CD4-positive, CD25-positive, alpha-beta regulatory T cell (primary cell): ENCODE measurements at regions not wholly inside any gene's neighbourhood (a gene's known extent, or its start where the extent isn't known, plus 50 kb on each side); places are given as distances from the start of the nearest gene placed in this dataset.

Experiments used
- ATAC-seq, 2 donors: fragments of 150-1000 bp; cut with Tn5 transposase; one replicate each; pipeline ENCODE4 v1.10.0; 2021; ENCODE audit warnings: low read depth in 2 of 2, moderate number of reproducible peaks in 2 of 2, moderate library complexity in 1 of 2
- DNase-seq, 3 donors: peaks; one replicate each; pipeline versions ENCODE4 v3.0.0 to v3.0.0-alpha.2; 2012 to 2022; ENCODE audit warnings: mixed read lengths in 1 of 3
- H3K27ac ChIP-seq: one replicate; pipeline ENCODE4 v1.7.0; 2013; ENCODE audit warnings: mild to moderate bottlenecking, low read length; ENCODE audit not compliant: insufficient read depth, poor library complexity, severe bottlenecking
- H3K27me3 ChIP-seq: one replicate; pipeline ENCODE4 v1.7.0; 2013; ENCODE audit warnings: low read length; ENCODE audit not compliant: control insufficient read depth, insufficient read depth
- H3K36me3 ChIP-seq: one replicate; pipeline ENCODE4 v1.7.0; 2013; ENCODE audit warnings: mild to moderate bottlenecking, low read length, moderate library complexity; ENCODE audit not compliant: control insufficient read depth, insufficient read depth
- H3K4me1 ChIP-seq: 2 replicates; pipeline ENCODE4 v1.7.0; 2013; ENCODE audit warnings: mild to moderate bottlenecking, low read length; ENCODE audit not compliant: insufficient read depth, control insufficient read depth, poor library complexity, severe bottlenecking
- H3K4me3 ChIP-seq: one replicate; pipeline ENCODE4 v1.7.0; 2013; ENCODE audit warnings: low read depth, mild to moderate bottlenecking, low read length, moderate library complexity
- H3K9me3 ChIP-seq, 2 experiments: 1 replicate in 1 of 2; 2 replicates in 1 of 2; pipeline ENCODE4 v1.7.0; 2013; ENCODE audit warnings: low read length in 2 of 2, mild to moderate bottlenecking in 1 of 2, moderate library complexity in 1 of 2; ENCODE audit not compliant: control insufficient read depth in 2 of 2
- H3K27ac Mint-ChIP-seq, 3 donors: one replicate each; pipeline ENCODE4 v1.8.0; 2020 to 2022; ENCODE audit warnings: mild to moderate bottlenecking in 3 of 3, mixed read lengths in 3 of 3, moderate library complexity in 2 of 3
- H3K27me3 Mint-ChIP-seq: one replicate; pipeline ENCODE4 v1.8.0; 2022; ENCODE audit warnings: mild to moderate bottlenecking, mixed read lengths
- H3K36me3 Mint-ChIP-seq: one replicate; pipeline ENCODE4 v1.8.0; 2020; ENCODE audit warnings: mixed read lengths
- H3K4me1 Mint-ChIP-seq, 4 donors: one replicate each; pipeline ENCODE4 v1.8.0; 2020 to 2022; ENCODE audit warnings: mixed read lengths in 4 of 4, mild to moderate bottlenecking in 1 of 4
- H3K4me3 Mint-ChIP-seq, 4 donors: one replicate each; pipeline ENCODE4 v1.8.0; 2020 to 2022; ENCODE audit warnings: mild to moderate bottlenecking in 4 of 4, mixed read lengths in 4 of 4, moderate library complexity in 3 of 4
- H3K9me3 Mint-ChIP-seq, 7 donors: one replicate each; pipeline ENCODE4 v1.8.0; 2020 to 2022; ENCODE audit warnings: mixed read lengths in 7 of 7, mild to moderate bottlenecking in 3 of 7, moderate library complexity in 2 of 7

- no peak overlapping the region for H3K27ac ChIP-seq
- Mint-ChIP-seq H3K27me3 (no peaks in the 10 kb centered on the region), H3K4me3 (no peak overlapping the region), H3K4me1 (no peaks in the 10 kb centered on the region), H3K27ac (no peak overlapping the region), H3K9me3 (peaks cover 0 to 4% (median 0%) of the 10 kb centered on the region in 7 donors), H3K36me3 (no peaks in the 10 kb centered on the region)
- DNase-seq: no peak
- no peaks in the 10 kb centered on the region for H3K36me3 ChIP-seq
- no peaks in the 10 kb centered on the region for H3K27me3 ChIP-seq
- ATAC-seq: no peak
- H3K9me3 ChIP-seq: no peaks in the 10 kb centered on the region
- H3K4me1 ChIP-seq: no peaks in the 10 kb centered on the region
- no peak overlapping the region for H3K4me3 ChIP-seq
These were observed 55.5 kb upstream of the MEF2C start for GRCh38 chr5:88938488-88938887.

- no peaks in the 10 kb centered on the region for H3K36me3 ChIP-seq
These were observed 54.4 kb upstream of the MEF2C start for GRCh38 chr5:88937406-88937805.

GRCh38 chr5:88934439-88934838, 51.5 kb upstream of the MEF2C start:
- H3K36me3 Mint-ChIP-seq: no peaks in the 10 kb centered on the region
- Histone ChIP-seq H3K27me3 (no peaks in the 10 kb centered on the region), H3K36me3 (no peaks in the 10 kb centered on the region), H3K4me1 (no peaks in the 10 kb centered on the region), H3K9me3 (no peaks in the 10 kb centered on the region), H3K4me3 (no peak overlapping the region), H3K27ac (no peak overlapping the region)
- H3K4me3 Mint-ChIP-seq: no peak overlapping the region
- no peaks in the 10 kb centered on the region for H3K4me1 Mint-ChIP-seq
- no peaks in the 10 kb centered on the region for H3K9me3 Mint-ChIP-seq
- H3K27ac Mint-ChIP-seq: no peak overlapping the region
- DNase-seq (no peak), ATAC-seq (no peak)
- H3K27me3 Mint-ChIP-seq: no peaks in the 10 kb centered on the region

More at GRCh38 chr5:88937406-88937805, 54.4 kb upstream of the MEF2C start:
- peaks cover 0 to 4% (median 0%) of the 10 kb centered on the region in 7 donors for H3K9me3 Mint-ChIP-seq
- Histone ChIP-seq H3K27ac (no peak overlapping the region), H3K4me1 (no peaks in the 10 kb centered on the region), H3K4me3 (no peak overlapping the region), H3K9me3 (no peaks in the 10 kb centered on the region), H3K27me3 (no peaks in the 10 kb centered on the region)
- H3K4me3 Mint-ChIP-seq: no peak overlapping the region
- DNase-seq: no peak
- H3K27me3 Mint-ChIP-seq: no peaks in the 10 kb centered on the region
- H3K27ac Mint-ChIP-seq: no peak overlapping the region
- no peak for ATAC-seq
- no peaks in the 10 kb centered on the region for H3K4me1 Mint-ChIP-seq
- H3K36me3 Mint-ChIP-seq: no peaks in the 10 kb centered on the region
